OCI-LY3 (cell line): ENCODE measurements at regions not wholly inside any gene's neighbourhood (a gene's known extent, or its start where the extent isn't known, plus 50 kb on each side); places are given as distances from the start of the nearest gene placed in this dataset.

Source experiments
- EZH2phosphoT487 ChIP-seq: fragments of 200-600 bp; shearing (Covaris generic); IDR thresholded peaks from 2 replicates; pipeline ENCODE4 v1.6.1; 2018; ENCODE audit warnings: antibody characterized with exemption, mixed run types, low read depth
- TF ChIP-seq, protein P1 (sequence below): fragments of 200-600, 300-600 bp; sonication (generic); IDR thresholded peaks from 2 replicates; pipeline ENCODE4 v1.5.1; 2014; ENCODE audit warnings: antibody characterized with exemption, low read length, low read depth

DNA sequence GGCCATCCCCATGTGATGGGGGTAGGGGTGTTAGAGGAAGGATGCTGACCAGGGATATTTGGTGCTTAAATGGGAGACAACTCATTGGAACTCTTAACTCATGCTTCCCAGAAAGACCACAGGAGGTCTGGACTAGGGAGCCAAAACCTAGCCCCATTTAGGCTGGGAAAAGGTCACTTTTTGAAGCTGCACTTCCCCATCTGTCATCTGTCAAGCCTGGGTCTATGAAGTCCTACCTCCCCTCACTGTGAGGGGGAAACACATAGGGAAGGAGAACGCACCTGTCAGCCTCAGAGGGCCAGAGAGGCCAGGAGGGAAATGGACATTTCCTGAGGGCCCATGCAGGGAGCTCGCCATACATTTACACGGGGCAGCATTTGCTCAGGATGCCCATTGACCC is 321.0 kb downstream of the BCL11B start:
- TF ChIP-seq, protein P1, sequence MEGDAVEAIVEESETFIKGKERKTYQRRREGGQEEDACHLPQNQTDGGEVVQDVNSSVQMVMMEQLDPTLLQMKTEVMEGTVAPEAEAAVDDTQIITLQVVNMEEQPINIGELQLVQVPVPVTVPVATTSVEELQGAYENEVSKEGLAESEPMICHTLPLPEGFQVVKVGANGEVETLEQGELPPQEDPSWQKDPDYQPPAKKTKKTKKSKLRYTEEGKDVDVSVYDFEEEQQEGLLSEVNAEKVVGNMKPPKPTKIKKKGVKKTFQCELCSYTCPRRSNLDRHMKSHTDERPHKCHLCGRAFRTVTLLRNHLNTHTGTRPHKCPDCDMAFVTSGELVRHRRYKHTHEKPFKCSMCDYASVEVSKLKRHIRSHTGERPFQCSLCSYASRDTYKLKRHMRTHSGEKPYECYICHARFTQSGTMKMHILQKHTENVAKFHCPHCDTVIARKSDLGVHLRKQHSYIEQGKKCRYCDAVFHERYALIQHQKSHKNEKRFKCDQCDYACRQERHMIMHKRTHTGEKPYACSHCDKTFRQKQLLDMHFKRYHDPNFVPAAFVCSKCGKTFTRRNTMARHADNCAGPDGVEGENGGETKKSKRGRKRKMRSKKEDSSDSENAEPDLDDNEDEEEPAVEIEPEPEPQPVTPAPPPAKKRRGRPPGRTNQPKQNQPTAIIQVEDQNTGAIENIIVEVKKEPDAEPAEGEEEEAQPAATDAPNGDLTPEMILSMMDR = no peak
- no peak for TF ChIP-seq EZH2phosphoT487
